ENCODE measurements at regions not wholly inside any gene's neighbourhood (a gene's known extent, or its start where the extent isn't known, plus 50 kb on each side); places are given as distances from the start of the nearest gene placed in this dataset.

GRCh38 chrX:116226665-116227484 is 56.3 kb downstream of the AGTR2 start:
- intact Hi-C loops (cut with DNase I) = no loop called here
- no peak for ATAC-seq (ENCODE audit: poor library complexity)
- no peak for DNase-seq

- DNase-seq (no peak), ATAC-seq (ENCODE audit: poor library complexity) (no peak)
- intact Hi-C loops (cut with DNase I) = no loop called here
These were observed 59.8 kb downstream of the AGTR2 start for GRCh38 chrX:116230130-116230898.

- ATAC-seq (ENCODE audit: poor library complexity) (no peak), DNase-seq (no peak)
- intact Hi-C loops (cut with DNase I) = no loop called here
These were observed 62.3 kb downstream of the AGTR2 start for GRCh38 chrX:116232833-116233232.

GRCh38 chrX:116236666-116237065 is 66.1 kb downstream of the AGTR2 start:
- intact Hi-C loops (cut with DNase I) = no loop called here
- DNase-seq (no peak), ATAC-seq (ENCODE audit: poor library complexity) (no peak)

- intact Hi-C loops (cut with DNase I) = no loop called here
- no peak for DNase-seq
- no peak for ATAC-seq (ENCODE audit: poor library complexity)
These were observed 67.5 kb downstream of the AGTR2 start for GRCh38 chrX:116238093-116238492.

GRCh38 chrX:116238567-116239255 is 68.2 kb downstream of the AGTR2 start:
- no peak for DNase-seq
- no peak for ATAC-seq (ENCODE audit: poor library complexity)
- intact Hi-C loops (cut with DNase I) = no loop called here

- ATAC-seq (ENCODE audit: poor library complexity) = no peak
- intact Hi-C loops (cut with DNase I) = no loop called here
- DNase-seq = no peak
These were observed 69.6 kb downstream of the AGTR2 start for GRCh38 chrX:116239944-116240840.

- ATAC-seq (ENCODE audit: poor library complexity) = no peak
- DNase-seq = no peak
- intact Hi-C loops (cut with DNase I) = no loop called here
These were observed 70.5 kb downstream of the AGTR2 start for GRCh38 chrX:116241001-116241400.

- DNase-seq (no peak), ATAC-seq (ENCODE audit: poor library complexity) (no peak)
- intact Hi-C loops (cut with DNase I) = no loop called here
These were observed 72.5 kb downstream of the AGTR2 start for GRCh38 chrX:116243039-116243438.

GRCh38 chrX:116246261-116246660 is 75.7 kb downstream of the AGTR2 start:
- ATAC-seq (ENCODE audit: poor library complexity) (no peak), DNase-seq (no peak)
- intact Hi-C loops (cut with DNase I) = no loop called here

GRCh38 chrX:116267511-116268040 is 97.0 kb downstream of the AGTR2 start:
- intact Hi-C loops (cut with DNase I) = no loop called here
- ATAC-seq (ENCODE audit: poor library complexity) (no peak), DNase-seq (no peak)

- intact Hi-C loops (cut with DNase I) = no loop called here
- DNase-seq (no peak), ATAC-seq (ENCODE audit: poor library complexity) (no peak)
These were observed 101.8 kb downstream of the AGTR2 start for GRCh38 chrX:116272322-116272721.

GRCh38 chrX:116272861-116273260 is 102.3 kb downstream of the AGTR2 start:
- no peak for ATAC-seq (ENCODE audit: poor library complexity)
- no peak for DNase-seq
- intact Hi-C loops (cut with DNase I) = no loop called here

- ATAC-seq (ENCODE audit: poor library complexity) = no peak
- intact Hi-C loops (cut with DNase I) = no loop called here
These were observed 105.7 kb downstream of the AGTR2 start for GRCh38 chrX:116276261-116276660.

GRCh38 chrX:116277351-116278225 is 107.0 kb downstream of the AGTR2 start:
- intact Hi-C loops (cut with DNase I) = no loop called here
- DNase-seq (no peak), ATAC-seq (ENCODE audit: poor library complexity) (no peak)

More at GRCh38 chrX:116276261-116276660, 105.7 kb downstream of the AGTR2 start:
- DNase-seq = no peak

- ATAC-seq (ENCODE audit: poor library complexity) (no peak), DNase-seq (no peak)
- intact Hi-C loops (cut with DNase I) = no loop called here
These were observed 108.3 kb downstream of the AGTR2 start for GRCh38 chrX:116278826-116279225.

- ATAC-seq (ENCODE audit: poor library complexity) (no peak), DNase-seq (no peak)
- intact Hi-C loops (cut with DNase I) = no loop called here
These were observed 110.6 kb downstream of the AGTR2 start for GRCh38 chrX:116281106-116281505.

Measured in Right ventricle myocardium superior (tissue), 1 donor.